RPMI8226 (cell line): ENCODE measurements at regions not wholly inside any gene's neighbourhood (a gene's known extent, or its start where the extent isn't known, plus 50 kb on each side); places are given as distances from the start of the nearest gene placed in this dataset.
"Not testable (repeated sequence)": the region's sequence is repeated elsewhere in the genome, so short reads cannot be mapped to it uniquely, and the experiment has no call there.

Experiments used
- DNase-seq: peaks from one replicate; pipeline ENCODE4 v3.0.0-alpha.2; 2015

- DNase-seq, result no peak
These were observed 226.5 kb upstream of the GPR149 start for GRCh38 chr3:154656486-154656885.

- no peak for DNase-seq
These were observed 212.2 kb upstream of the GPR149 start for GRCh38 chr3:154642145-154642544.

GRCh38 chr3:154625756-154626155, 195.8 kb upstream of the GPR149 start:
- no peak for DNase-seq

GRCh38 chr3:154619621-154620020, 189.6 kb upstream of the GPR149 start:
- DNase-seq, result not testable (repeated sequence)

- DNase-seq, result no peak
These were observed 186.3 kb upstream of the GPR149 start for GRCh38 chr3:154616298-154616697.

GRCh38 chr3:154615471-154615870, 185.5 kb upstream of the GPR149 start:
- DNase-seq, result no peak

GRCh38 chr3:154614601-154615000, 184.6 kb upstream of the GPR149 start:
- no peak for DNase-seq

GRCh38 chr3:154614078-154614477, 184.1 kb upstream of the GPR149 start:
- DNase-seq, result no peak

GRCh38 chr3:154602241-154602640, 172.3 kb upstream of the GPR149 start:
- no peak for DNase-seq

GRCh38 chr3:154598166-154598565, 168.2 kb upstream of the GPR149 start:
- DNase-seq, result no peak

- DNase-seq, result no peak
These were observed 160.8 kb upstream of the GPR149 start for GRCh38 chr3:154590675-154591384.

GRCh38 chr3:154588831-154589230, 158.8 kb upstream of the GPR149 start:
- no peak for DNase-seq

GRCh38 chr3:154584974-154585373, 155.0 kb upstream of the GPR149 start:
- DNase-seq, result no peak

GRCh38 chr3:154584041-154584440, 154.1 kb upstream of the GPR149 start:
- DNase-seq, result no peak

- no peak for DNase-seq
These were observed 153.2 kb upstream of the GPR149 start for GRCh38 chr3:154583086-154583634.

GRCh38 chr3:154582501-154582900, 152.5 kb upstream of the GPR149 start:
- DNase-seq, result no peak

- DNase-seq, result no peak
These were observed 141.7 kb upstream of the GPR149 start for GRCh38 chr3:154571553-154572226.

- no peak for DNase-seq
These were observed 138.1 kb upstream of the GPR149 start for GRCh38 chr3:154568064-154568463.

GRCh38 chr3:154559623-154560022, 129.6 kb upstream of the GPR149 start:
- no peak for DNase-seq

- no peak for DNase-seq
These were observed 122.3 kb upstream of the GPR149 start for GRCh38 chr3:154552338-154552737.

GRCh38 chr3:154549391-154549790, 119.4 kb upstream of the GPR149 start:
- DNase-seq, result no peak

GRCh38 chr3:154548341-154548740, 118.4 kb upstream of the GPR149 start:
- DNase-seq, result no peak

GRCh38 chr3:154542837-154543236, 112.8 kb upstream of the GPR149 start:
- DNase-seq, result no peak

- DNase-seq, result no peak
These were observed 111.1 kb upstream of the GPR149 start for GRCh38 chr3:154540950-154541604.
